ENCODE measurements at regions not wholly inside any gene's neighbourhood (a gene's known extent, or its start where the extent isn't known, plus 50 kb on each side); places are given as distances from the start of the nearest gene placed in this dataset.

DNA sequence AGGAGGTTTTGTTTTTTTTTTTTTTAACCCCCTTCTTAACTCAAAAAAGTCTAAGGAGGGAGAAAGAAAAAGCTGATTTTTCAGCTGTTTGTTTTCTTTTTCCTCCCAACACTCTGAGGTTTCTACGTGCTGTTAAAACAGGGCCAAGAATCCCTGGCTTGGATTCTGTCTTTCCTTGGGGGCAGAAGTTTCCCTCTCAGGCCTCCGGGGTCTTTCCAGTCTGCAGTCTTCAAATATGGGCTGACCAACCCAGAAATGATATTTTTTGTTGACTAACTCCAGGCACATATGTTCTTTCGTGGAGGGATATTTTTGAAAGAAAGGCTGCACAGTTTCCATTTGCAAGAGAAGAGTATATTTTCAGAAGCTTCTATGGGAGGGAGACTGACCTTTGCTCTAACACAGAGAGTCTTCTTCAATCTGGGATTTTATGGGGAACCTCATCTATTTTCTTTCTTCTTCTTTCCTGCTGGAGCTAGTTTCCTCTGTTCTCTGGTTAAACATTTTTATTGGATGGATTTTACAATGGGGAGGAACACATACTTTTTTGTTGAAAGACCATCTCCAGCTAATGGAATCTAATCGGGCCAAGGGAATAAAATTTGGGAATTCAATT is 93.3 kb upstream of the SPRED2 start:
- no peak for ATAC-seq (ENCODE audit: low read depth)

DNA sequence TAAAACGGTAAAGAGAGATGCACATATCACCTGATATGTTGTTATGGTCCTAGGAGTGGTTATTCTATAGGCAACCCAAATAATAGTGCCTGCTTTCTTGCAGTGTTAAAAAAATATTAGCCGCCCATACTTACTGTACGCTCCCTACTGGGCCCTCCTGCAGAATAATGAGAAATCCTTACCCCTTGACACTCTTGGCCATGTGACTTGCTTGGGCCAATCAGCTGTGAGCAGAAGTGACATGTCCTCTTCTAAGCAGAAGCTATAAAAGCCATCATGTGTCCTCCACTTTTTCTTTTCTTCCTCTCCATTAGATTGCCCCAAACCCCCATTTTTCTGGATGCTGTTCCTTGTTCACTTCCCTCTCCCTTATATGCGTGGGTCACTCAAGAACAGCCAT is 90.5 kb upstream of the SPRED2 start:
- Histone ChIP-seq H3K9me3 (ENCODE audit: severe bottlenecking) (no peaks in the 10 kb centered on the region), H3K4me1 (ENCODE audit: insufficient read depth, poor library complexity, severe bottlenecking) (no peaks in the 10 kb centered on the region), H3K36me3 (ENCODE audit: low read depth) (no peaks in the 10 kb centered on the region), H3K27me3 (ENCODE audit: insufficient read depth, poor library complexity, severe bottlenecking) (no peaks in the 10 kb centered on the region), H3K4me3 (ENCODE audit: severe bottlenecking) (no peak overlapping the region), H3K27ac (ENCODE audit: poor library complexity, severe bottlenecking) (no peak overlapping the region)
- DNase-seq (ENCODE audit: low spot score) (no peak), ATAC-seq (ENCODE audit: low read depth) (no peak)
- TF ChIP-seq, protein P1, sequence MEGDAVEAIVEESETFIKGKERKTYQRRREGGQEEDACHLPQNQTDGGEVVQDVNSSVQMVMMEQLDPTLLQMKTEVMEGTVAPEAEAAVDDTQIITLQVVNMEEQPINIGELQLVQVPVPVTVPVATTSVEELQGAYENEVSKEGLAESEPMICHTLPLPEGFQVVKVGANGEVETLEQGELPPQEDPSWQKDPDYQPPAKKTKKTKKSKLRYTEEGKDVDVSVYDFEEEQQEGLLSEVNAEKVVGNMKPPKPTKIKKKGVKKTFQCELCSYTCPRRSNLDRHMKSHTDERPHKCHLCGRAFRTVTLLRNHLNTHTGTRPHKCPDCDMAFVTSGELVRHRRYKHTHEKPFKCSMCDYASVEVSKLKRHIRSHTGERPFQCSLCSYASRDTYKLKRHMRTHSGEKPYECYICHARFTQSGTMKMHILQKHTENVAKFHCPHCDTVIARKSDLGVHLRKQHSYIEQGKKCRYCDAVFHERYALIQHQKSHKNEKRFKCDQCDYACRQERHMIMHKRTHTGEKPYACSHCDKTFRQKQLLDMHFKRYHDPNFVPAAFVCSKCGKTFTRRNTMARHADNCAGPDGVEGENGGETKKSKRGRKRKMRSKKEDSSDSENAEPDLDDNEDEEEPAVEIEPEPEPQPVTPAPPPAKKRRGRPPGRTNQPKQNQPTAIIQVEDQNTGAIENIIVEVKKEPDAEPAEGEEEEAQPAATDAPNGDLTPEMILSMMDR (IDR thresholded peaks at IDR 0.05; ENCODE audit: poor library complexity, severe bottlenecking) = no peak

More for the DNA sequence above, 93.3 kb upstream of the SPRED2 start:
- H3K4me1 ChIP-seq (ENCODE audit: insufficient read depth, poor library complexity, severe bottlenecking) = no peaks in the 10 kb centered on the region
- no peaks in the 10 kb centered on the region for H3K36me3 ChIP-seq (ENCODE audit: low read depth)
- no peak for DNase-seq (ENCODE audit: low spot score)
- H3K27ac ChIP-seq (ENCODE audit: poor library complexity, severe bottlenecking) = no peak overlapping the region
- H3K9me3 ChIP-seq (ENCODE audit: severe bottlenecking) = no peaks in the 10 kb centered on the region
- no peaks in the 10 kb centered on the region for H3K27me3 ChIP-seq (ENCODE audit: insufficient read depth, poor library complexity, severe bottlenecking)
- TF ChIP-seq, protein P1 (IDR thresholded peaks at IDR 0.05; ENCODE audit: poor library complexity, severe bottlenecking) = no peak
- H3K4me3 ChIP-seq (ENCODE audit: severe bottlenecking) = no peak overlapping the region

DNA sequence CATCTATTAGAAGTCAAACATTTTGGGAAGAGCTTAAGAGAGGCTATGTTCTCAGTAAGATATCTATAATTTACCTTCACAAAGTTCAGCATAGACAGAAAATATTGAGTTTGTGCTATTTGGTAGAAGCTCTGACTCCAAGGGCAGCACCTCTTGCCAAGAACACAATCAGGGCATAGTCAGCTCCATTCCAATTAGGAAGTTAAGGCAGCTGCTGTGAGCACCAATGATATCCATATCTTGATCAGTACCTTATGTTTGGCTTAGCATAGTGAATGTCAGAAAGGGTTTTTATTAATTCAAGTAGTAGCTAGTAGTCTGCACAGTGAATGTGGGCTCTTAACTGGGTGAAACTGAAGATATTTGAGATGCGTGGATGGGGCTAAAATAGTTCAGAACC is 86.4 kb upstream of the SPRED2 start:
- Histone ChIP-seq H3K36me3 (ENCODE audit: low read depth) (no peaks in the 10 kb centered on the region), H3K4me1 (ENCODE audit: insufficient read depth, poor library complexity, severe bottlenecking) (no peaks in the 10 kb centered on the region), H3K9me3 (ENCODE audit: severe bottlenecking) (no peaks in the 10 kb centered on the region), H3K4me3 (ENCODE audit: severe bottlenecking) (no peak overlapping the region), H3K27ac (ENCODE audit: poor library complexity, severe bottlenecking) (no peak overlapping the region), H3K27me3 (ENCODE audit: insufficient read depth, poor library complexity, severe bottlenecking) (no peaks in the 10 kb centered on the region)
- no peak for ATAC-seq (ENCODE audit: low read depth)
- no peak for DNase-seq (ENCODE audit: low spot score)
- TF ChIP-seq, protein P1 (IDR thresholded peaks at IDR 0.05; ENCODE audit: poor library complexity, severe bottlenecking) = no peak

DNA sequence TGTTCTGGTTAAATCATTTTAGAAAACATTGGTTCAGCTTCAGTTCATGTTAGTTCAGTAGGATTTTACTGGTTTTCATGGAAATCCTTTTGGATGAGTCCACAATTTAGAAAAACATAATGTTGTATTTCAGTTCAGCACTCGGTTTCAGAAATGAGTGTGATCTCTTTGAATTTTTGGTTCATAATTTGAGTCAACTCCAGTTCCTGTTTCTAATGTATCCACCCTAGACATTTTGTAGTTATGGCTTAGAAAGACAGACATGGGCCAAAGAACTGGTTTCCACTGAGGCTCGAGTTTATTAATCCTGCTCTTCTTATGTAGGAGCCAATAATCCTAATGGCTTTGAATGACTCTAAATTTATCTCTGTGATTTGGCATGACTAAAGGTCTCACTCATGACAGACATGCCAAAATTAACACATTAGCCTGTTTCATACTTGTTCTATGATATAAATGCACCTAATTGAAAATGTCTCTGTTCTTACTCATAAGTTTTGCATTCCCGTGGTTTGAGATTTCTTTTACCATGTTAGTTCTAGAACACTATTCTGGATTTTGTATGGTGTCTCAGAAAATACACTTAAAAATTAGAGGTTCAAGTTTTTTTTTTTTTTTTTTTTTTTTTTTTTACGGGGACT is 82.3 kb upstream of the SPRED2 start:
- no peaks in the 10 kb centered on the region for H3K27me3 ChIP-seq (ENCODE audit: insufficient read depth, poor library complexity, severe bottlenecking)
- no peaks in the 10 kb centered on the region for H3K36me3 ChIP-seq (ENCODE audit: low read depth)
- H3K4me1 ChIP-seq (ENCODE audit: insufficient read depth, poor library complexity, severe bottlenecking) = no peaks in the 10 kb centered on the region
- H3K4me3 ChIP-seq (ENCODE audit: severe bottlenecking) = no peak overlapping the region
- H3K27ac ChIP-seq (ENCODE audit: poor library complexity, severe bottlenecking) = no peak overlapping the region
- DNase-seq (ENCODE audit: low spot score) (no peak), ATAC-seq (ENCODE audit: low read depth) (no peak)
- no peaks in the 10 kb centered on the region for H3K9me3 ChIP-seq (ENCODE audit: severe bottlenecking)
- TF ChIP-seq, protein P1 (IDR thresholded peaks at IDR 0.05; ENCODE audit: poor library complexity, severe bottlenecking) = no peak

DNA sequence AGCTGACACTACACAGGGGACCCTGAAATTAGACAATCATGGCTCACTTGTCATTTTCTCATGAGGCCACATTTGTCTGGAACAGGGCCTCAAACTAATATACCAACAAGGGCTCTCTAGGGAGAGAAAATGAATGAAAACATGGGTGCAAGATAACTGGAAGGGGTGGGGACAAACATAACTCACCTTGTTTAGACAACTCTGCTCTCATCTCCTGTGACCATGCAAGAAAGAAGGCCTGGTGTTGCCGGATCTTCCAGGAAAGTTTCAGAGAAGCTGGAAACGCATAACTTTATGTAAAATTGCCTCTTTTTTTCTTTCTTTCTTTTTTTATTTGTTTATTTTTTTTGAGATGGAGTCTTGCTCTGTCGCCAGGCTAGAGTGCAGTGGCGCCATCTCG is 80.4 kb upstream of the SPRED2 start:
- H3K27me3 ChIP-seq (ENCODE audit: insufficient read depth, poor library complexity, severe bottlenecking) = no peaks in the 10 kb centered on the region
- no peak for DNase-seq (ENCODE audit: low spot score)
- no peaks in the 10 kb centered on the region for H3K36me3 ChIP-seq (ENCODE audit: low read depth)
- no peak overlapping the region for H3K27ac ChIP-seq (ENCODE audit: poor library complexity, severe bottlenecking)
- no peaks in the 10 kb centered on the region for H3K9me3 ChIP-seq (ENCODE audit: severe bottlenecking)
- TF ChIP-seq, protein P1 (IDR thresholded peaks at IDR 0.05; ENCODE audit: poor library complexity, severe bottlenecking) = no peak
- ATAC-seq (ENCODE audit: low read depth) = no peak
- H3K4me3 ChIP-seq (ENCODE audit: severe bottlenecking) = no peak overlapping the region
- no peaks in the 10 kb centered on the region for H3K4me1 ChIP-seq (ENCODE audit: insufficient read depth, poor library complexity, severe bottlenecking)

Measured in RWPE2 (cell line).